Thyroid gland (tissue), 4 donors: ENCODE measurements at regions not wholly inside any gene's neighbourhood (a gene's known extent, or its start where the extent isn't known, plus 50 kb on each side); places are given as distances from the start of the nearest gene placed in this dataset.

ENCODE experiments used
- DNase-seq, 2 donors: peaks; one replicate each; pipeline ENCODE4 v3.0.0-alpha.2; 2019
- H3K27ac ChIP-seq, 3 donors: fragments of 200-600 bp; sonication (generic); 1 replicate in 2 of 3; 2 replicates in 1 of 3; pipeline ENCODE4 v1.5.1; 2016 to 2019; ENCODE audit warnings: mild to moderate bottlenecking in 1 of 3, moderate library complexity in 1 of 3
- H3K27me3 ChIP-seq: fragments of 200-600 bp; sonication (generic); one replicate; pipeline ENCODE4 v1.5.1; 2019
- H3K36me3 ChIP-seq, 2 donors: fragments of 200-600 bp; sonication (generic); one replicate each; pipeline ENCODE4 v1.5.1; 2016 to 2019
- H3K4me1 ChIP-seq, 2 donors: fragments of 200-600 bp; sonication (generic); one replicate each; pipeline ENCODE4 v1.5.1; 2017 to 2019
- H3K4me3 ChIP-seq, 3 donors: fragments of 200-600 bp; sonication (generic); replicated peaks in 1 of 3; 1 replicate in 2 of 3; 2 replicates in 1 of 3; pipeline ENCODE4 v1.5.1; 2016; ENCODE audit warnings: mild to moderate bottlenecking in 1 of 3
- H3K9me3 ChIP-seq: fragments of 200-600 bp; sonication (generic); one replicate; pipeline ENCODE4 v1.5.1; 2017
- CTCF ChIP-seq, 6 experiments: fragments of 200-600 bp in 3 of 6; fragments of 450-650 bp in 3 of 6; sonication (generic) in 3 of 6; IDR thresholded peaks; one replicate each; pipeline ENCODE4 v1.5.1; 2016 to 2019; ENCODE audit warnings: antibody characterized with exemption in 6 of 6, mild to moderate bottlenecking in 2 of 6, inconsistent platforms in 1 of 6, moderate library complexity in 1 of 6
- POLR2A ChIP-seq, 2 donors: fragments of 450-650 bp; IDR thresholded peaks; one replicate each; pipeline ENCODE4 v1.6.1; 2017; ENCODE audit warnings: antibody characterized with exemption in 2 of 2, mild to moderate bottlenecking in 2 of 2, moderate library complexity in 1 of 2
- WGBS, 2 donors: methylation state at CpG; one replicate each; pipeline ENCODE4 v1.1.5; 2017; 5-methylcytosine and 5-hydroxymethylcytosine counted together
- intact Hi-C: fragments of 100-400 bp; cut with DNase I; formaldehyde crosslinking; loops from one replicate; pipeline ENCODE4 v1.15.1; 2023

DNA sequence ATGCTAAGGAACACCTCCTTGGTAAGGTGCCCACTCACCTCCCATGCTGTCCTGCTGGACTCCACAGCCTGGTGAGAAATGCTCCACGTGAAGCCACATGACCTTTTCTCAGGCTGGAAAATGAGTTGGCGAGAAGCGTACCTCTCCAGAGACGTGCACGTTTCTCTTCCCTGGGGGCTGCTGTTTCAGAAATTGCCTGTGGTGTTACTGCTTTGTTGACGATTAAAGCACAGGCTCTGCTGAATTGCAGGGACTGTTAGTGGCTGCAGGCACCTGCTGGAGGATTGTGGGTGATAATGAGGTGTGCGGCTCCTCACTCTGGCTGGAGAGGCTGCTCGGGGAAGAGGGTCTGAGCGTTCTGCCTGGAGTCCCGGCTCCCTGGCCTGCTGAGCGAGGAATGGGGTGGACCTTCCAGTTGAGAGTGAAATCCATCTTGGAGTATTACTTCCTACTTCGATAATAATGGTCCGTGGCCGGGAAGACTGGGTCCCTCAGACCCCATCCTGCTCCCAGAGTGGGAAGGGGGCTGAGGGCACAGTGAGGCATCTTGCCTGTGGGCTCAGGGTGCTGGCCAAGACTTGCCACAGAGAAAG lies 199.3 kb upstream of the HDAC4 start:
- DNase-seq = no peak
- intact Hi-C loops = no loop called here

DNA sequence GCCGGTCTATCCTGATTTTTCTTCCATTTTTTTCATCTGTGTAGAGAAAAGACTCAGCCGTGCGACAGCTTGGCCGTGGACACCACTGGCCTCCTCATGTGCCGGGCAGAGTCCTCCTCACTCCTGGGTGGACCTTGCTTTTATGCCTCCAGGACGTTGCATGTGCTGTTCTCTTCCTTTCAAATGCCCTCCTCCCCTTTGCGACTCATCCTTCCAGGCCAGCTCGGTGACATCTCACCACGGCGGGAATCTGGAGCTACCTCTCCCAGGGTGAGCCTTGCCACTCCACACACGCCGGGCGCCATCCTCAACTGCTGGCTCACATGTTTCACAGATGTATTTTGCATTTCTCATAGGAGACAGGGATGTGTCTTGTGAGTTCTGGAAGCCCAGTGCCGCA lies 198.5 kb upstream of the HDAC4 start:
- intact Hi-C loops = no loop called here
- H3K27me3 ChIP-seq = no peaks in the 10 kb centered on the region
- WGBS, 2 donors = 89% methylated on average over 14 of the region's 14 CpGs
- no peak overlapping the region for H3K4me3 ChIP-seq
- DNase-seq = no peak
- H3K36me3 ChIP-seq = no peaks in the 10 kb centered on the region
- no peak for TF ChIP-seq CTCF (IDR thresholded peaks at IDR 0.05)
- no peak for TF ChIP-seq POLR2A (IDR thresholded peaks at IDR 0.05)
- H3K9me3 ChIP-seq = no peaks in the 10 kb centered on the region
- no peaks in the 10 kb centered on the region for H3K4me1 ChIP-seq
- no peak overlapping the region for H3K27ac ChIP-seq

More for the DNA sequence above, 199.3 kb upstream of the HDAC4 start:
- Histone ChIP-seq H3K27ac (no peak overlapping the region), H3K4me1 (no peaks in the 10 kb centered on the region), H3K4me3 (no peak overlapping the region), H3K9me3 (no peaks in the 10 kb centered on the region), H3K36me3 (no peaks in the 10 kb centered on the region), H3K27me3 (no peaks in the 10 kb centered on the region)
- TF ChIP-seq POLR2A (IDR thresholded peaks at IDR 0.05) = no peak
- no peak for TF ChIP-seq CTCF (IDR thresholded peaks at IDR 0.05)
- 73 to 77% methylated on average over 14 of the region's 14 CpGs for WGBS, 2 donors

- Histone ChIP-seq H3K4me1 (no peaks in the 10 kb centered on the region), H3K9me3 (no peaks in the 10 kb centered on the region), H3K36me3 (no peaks in the 10 kb centered on the region), H3K27ac (no peak overlapping the region), H3K4me3 (no peak overlapping the region), H3K27me3 (no peaks in the 10 kb centered on the region)
- no peak for TF ChIP-seq POLR2A (IDR thresholded peaks at IDR 0.05)
- no peak for TF ChIP-seq CTCF (IDR thresholded peaks at IDR 0.05)
- DNase-seq = no peak
- intact Hi-C loops = no loop called here
- WGBS, 2 donors = 71 to 76% methylated on average over 5 of the region's 5 CpGs
Observed at GRCh38 chr2:239598732-239599090, 197.9 kb upstream of the HDAC4 start.

GRCh38 chr2:239598011-239598731 lies 197.4 kb upstream of the HDAC4 start:
- Histone ChIP-seq H3K9me3 (no peaks in the 10 kb centered on the region), H3K4me3 (no peak overlapping the region), H3K4me1 (no peaks in the 10 kb centered on the region), H3K27ac (no peak overlapping the region), H3K36me3 (no peaks in the 10 kb centered on the region), H3K27me3 (no peaks in the 10 kb centered on the region)
- 89 to 91% methylated on average over 23 of the region's 23 CpGs for WGBS, 2 donors
- intact Hi-C loops = no loop called here
- TF ChIP-seq CTCF (IDR thresholded peaks at IDR 0.05) (no peak), POLR2A (IDR thresholded peaks at IDR 0.05) (no peak)
- DNase-seq = no peak

DNA sequence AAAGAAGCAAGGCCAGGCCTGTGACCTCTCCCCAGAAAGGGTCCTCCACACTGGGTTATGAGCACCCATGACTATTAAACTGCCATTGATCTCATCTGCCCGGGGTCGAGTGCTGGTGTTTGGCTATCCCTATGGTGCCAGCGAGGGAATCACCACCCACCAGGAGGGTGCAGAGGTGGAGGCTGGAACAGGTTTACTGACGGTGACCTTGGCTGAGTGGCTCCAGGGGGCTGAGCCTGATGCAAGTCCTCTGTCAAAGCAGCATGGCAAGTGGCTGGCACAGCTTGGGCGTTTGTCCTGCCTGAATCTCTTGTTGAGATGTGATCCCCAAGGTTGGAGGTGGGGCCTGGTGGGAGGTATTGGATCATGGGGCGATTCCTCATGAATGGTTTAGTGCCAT lies 196.4 kb upstream of the HDAC4 start:
- Histone ChIP-seq H3K27me3 (no peaks in the 10 kb centered on the region), H3K9me3 (no peaks in the 10 kb centered on the region), H3K4me3 (no peak overlapping the region), H3K36me3 (no peaks in the 10 kb centered on the region), H3K4me1 (no peaks in the 10 kb centered on the region), H3K27ac (no peak overlapping the region)
- 90 to 94% methylated on average over 3 to 6 of the region's 6 CpGs for WGBS, 2 donors
- TF ChIP-seq POLR2A (IDR thresholded peaks at IDR 0.05) = no peak
- no peak for TF ChIP-seq CTCF (IDR thresholded peaks at IDR 0.05)
- DNase-seq = no peak
- intact Hi-C loops = no loop called here
